OCI-LY3 (cell line): ENCODE measurements at regions not wholly inside any gene's neighbourhood (a gene's known extent, or its start where the extent isn't known, plus 50 kb on each side); places are given as distances from the start of the nearest gene placed in this dataset.

Experiments used
- H2AFZ ChIP-seq: fragments of 200-600, 300-600 bp; shearing (Covaris generic); 2 replicates; pipeline ENCODE4 v1.6.0; 2014; ENCODE audit warnings: antibody characterized with exemption, low read depth, low read length
- H3K27ac ChIP-seq: fragments of 200-600, 300-600 bp; sonication (generic); 2 replicates; pipeline ENCODE4 v1.5.1; 2014; ENCODE audit warnings: mild to moderate bottlenecking, low read length, moderate library complexity, mixed read lengths
- H3K27me3 ChIP-seq: fragments of 200-600, 300-600 bp; sonication (generic); 2 replicates; pipeline ENCODE4 v1.6.1; 2014; ENCODE audit warnings: low read depth, low read length, mixed read lengths
- H3K36me3 ChIP-seq: fragments of 200-600, 300-600 bp; sonication (generic); replicated peaks from 2 replicates; pipeline ENCODE3; 2014; ENCODE audit warnings: low read depth, low read length, mixed read lengths
- H3K4me1 ChIP-seq: fragments of 300-600, 200-600 bp; sonication (generic); 2 replicates; pipeline ENCODE4 v1.6.1; 2014; ENCODE audit warnings: low read length, mixed read lengths
- H3K4me2 ChIP-seq: fragments of 200-600, 300-600 bp; sonication (generic); 2 replicates; pipeline ENCODE4 v1.6.1; 2014; ENCODE audit warnings: low read length, mixed read lengths
- H3K4me3 ChIP-seq: fragments of 300-600, 200-600 bp; sonication (generic); 2 replicates; pipeline ENCODE4 v1.5.1; 2014; ENCODE audit warnings: antibody characterized with exemption, mild to moderate bottlenecking, low read length, moderate library complexity
- H3K79me2 ChIP-seq: fragments of 300-600, 200-600 bp; shearing (Covaris generic); 2 replicates; pipeline ENCODE4 v1.6.1; 2014; ENCODE audit warnings: mild to moderate bottlenecking, low read length, mixed read lengths
- H3K9ac ChIP-seq: fragments of 300-600, 200-600 bp; shearing (Covaris generic); 2 replicates; pipeline ENCODE4 v1.6.0; 2014; ENCODE audit warnings: mild to moderate bottlenecking, low read length, moderate library complexity
- H3K9me3 ChIP-seq: fragments of 200-600, 300-600 bp; shearing (Covaris generic); 2 replicates; pipeline ENCODE4 v1.6.1; 2014; ENCODE audit warnings: low read length, mixed read lengths; ENCODE audit not compliant: insufficient read depth
- H4K20me1 ChIP-seq: fragments of 200-600, 300-600 bp; sonication (generic); 2 replicates; pipeline ENCODE4 v1.6.1; 2016; ENCODE audit warnings: low read length, mixed read lengths; ENCODE audit not compliant: insufficient read depth
- CTCF ChIP-seq: fragments of 200-600, 300-600 bp; sonication (generic); IDR thresholded peaks from 2 replicates; pipeline ENCODE4 v1.5.1; 2014; ENCODE audit warnings: antibody characterized with exemption, low read length, low read depth
- EZH2phosphoT487 ChIP-seq: fragments of 200-600 bp; shearing (Covaris generic); IDR thresholded peaks from 2 replicates; pipeline ENCODE4 v1.6.1; 2018; ENCODE audit warnings: antibody characterized with exemption, mixed run types, low read depth

DNA sequence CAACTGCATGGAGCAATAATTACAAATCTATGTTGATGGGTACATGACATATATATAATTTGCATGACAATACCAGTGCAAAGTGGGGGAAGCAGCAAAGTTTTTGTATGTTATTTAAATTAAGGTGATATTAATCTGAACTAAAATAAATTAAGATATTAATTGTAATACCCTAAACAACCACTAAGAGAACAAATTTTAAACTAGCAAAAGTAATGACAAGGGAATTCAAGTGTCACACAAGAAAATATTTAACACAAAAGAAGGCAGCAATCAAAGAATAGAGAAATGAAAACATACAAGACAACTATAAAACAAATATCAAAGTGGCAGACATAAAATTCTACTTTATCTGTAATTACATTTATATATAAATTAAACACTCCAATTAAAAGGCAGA lies 2003.4 kb downstream of the MAT2B start:
- Histone ChIP-seq H3K9me3 (peaks cover 5% of the 10 kb centered on the region; the same call in 1 of the 2 replicates), H4K20me1 (no peaks in the 10 kb centered on the region), H3K27me3 (no peaks in the 10 kb centered on the region), H2AFZ (no peak overlapping the region), H3K79me2 (no peaks in the 10 kb centered on the region), H3K9ac (no peak overlapping the region), H3K4me1 (no peaks in the 10 kb centered on the region), H3K36me3 (no peaks in the 10 kb centered on the region), H3K27ac (no peak overlapping the region), H3K4me2 (no peak overlapping the region), H3K4me3 (no peak overlapping the region)
- TF ChIP-seq CTCF = no peak
- TF ChIP-seq EZH2phosphoT487 = no peak

DNA sequence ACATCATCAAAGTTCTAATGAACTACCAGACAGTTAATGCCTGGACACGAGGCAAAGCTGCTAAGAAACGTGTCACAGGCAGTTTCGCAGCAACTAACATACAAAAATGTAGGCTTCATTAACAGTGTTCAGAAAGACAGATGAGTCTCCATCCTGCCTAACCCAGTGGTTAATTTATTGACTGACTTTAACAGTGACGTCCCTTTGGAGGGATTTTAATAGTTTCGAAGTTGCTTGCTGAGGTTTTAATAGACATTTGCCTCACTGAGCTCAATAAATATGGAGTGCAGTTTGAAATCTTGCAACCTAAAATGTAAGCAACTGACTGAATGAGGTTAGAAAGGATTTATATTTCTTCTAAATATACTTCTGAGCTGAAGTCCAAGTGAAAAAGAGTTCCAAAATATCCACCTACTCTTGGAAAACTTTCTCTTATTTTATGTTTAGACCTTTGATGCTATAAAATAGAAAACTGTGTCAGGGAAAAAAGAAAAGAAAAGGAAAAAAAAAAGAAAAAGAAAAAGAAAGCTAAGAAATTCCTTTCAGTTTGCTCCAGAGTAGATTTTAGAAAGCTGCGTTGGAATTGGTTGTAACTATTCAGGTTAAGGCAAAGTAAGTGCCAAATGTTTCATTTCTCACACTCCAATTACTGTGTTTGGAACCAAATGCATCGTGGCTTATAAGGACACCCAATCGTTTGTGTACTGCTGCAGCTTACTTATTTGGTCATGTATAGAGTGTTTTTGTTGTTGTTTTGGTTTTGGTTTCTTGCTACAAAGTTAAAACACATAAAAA lies 2016.6 kb downstream of the MAT2B start:
- H3K4me3 ChIP-seq = no peak overlapping the region
- no peaks in the 10 kb centered on the region for H3K4me1 ChIP-seq
- no peaks in the 10 kb centered on the region for H3K79me2 ChIP-seq
- no peaks in the 10 kb centered on the region for H3K27me3 ChIP-seq
- H3K36me3 ChIP-seq = no peaks in the 10 kb centered on the region
- no peak overlapping the region for H3K4me2 ChIP-seq
- no peaks in the 10 kb centered on the region for H4K20me1 ChIP-seq
- TF ChIP-seq EZH2phosphoT487 = no peak
- no peak for TF ChIP-seq CTCF
- H3K27ac ChIP-seq = no peak overlapping the region
- no peaks in the 10 kb centered on the region for H3K9me3 ChIP-seq
- no peak overlapping the region for H3K9ac ChIP-seq
- H2AFZ ChIP-seq = no peak overlapping the region

DNA sequence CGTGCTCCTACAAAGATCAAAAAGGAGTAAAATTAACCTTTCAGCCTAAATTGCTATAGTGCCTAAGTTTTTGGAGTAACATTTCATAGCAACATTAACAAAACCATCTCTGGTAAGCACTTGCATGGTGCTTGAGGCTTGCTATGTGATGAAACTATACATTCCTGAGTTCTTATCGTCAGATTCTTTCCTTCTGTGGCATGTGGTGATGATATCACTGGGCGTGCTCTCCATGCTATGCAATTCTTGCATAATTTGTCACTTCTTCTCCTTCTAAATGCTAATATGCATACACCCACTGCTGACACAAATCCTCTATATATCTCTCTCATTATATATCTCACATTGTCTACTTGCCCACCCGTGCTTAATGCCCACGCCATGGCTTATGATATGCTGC lies 2019.9 kb downstream of the MAT2B start:
- Histone ChIP-seq H3K27ac (no peak overlapping the region), H3K9me3 (no peaks in the 10 kb centered on the region), H3K27me3 (no peaks in the 10 kb centered on the region), H3K4me2 (no peak overlapping the region), H3K36me3 (no peaks in the 10 kb centered on the region), H3K79me2 (no peaks in the 10 kb centered on the region), H3K4me3 (no peak overlapping the region), H3K4me1 (no peaks in the 10 kb centered on the region), H2AFZ (no peak overlapping the region), H3K9ac (no peak overlapping the region), H4K20me1 (no peaks in the 10 kb centered on the region)
- TF ChIP-seq CTCF (no peak), EZH2phosphoT487 (no peak)

DNA sequence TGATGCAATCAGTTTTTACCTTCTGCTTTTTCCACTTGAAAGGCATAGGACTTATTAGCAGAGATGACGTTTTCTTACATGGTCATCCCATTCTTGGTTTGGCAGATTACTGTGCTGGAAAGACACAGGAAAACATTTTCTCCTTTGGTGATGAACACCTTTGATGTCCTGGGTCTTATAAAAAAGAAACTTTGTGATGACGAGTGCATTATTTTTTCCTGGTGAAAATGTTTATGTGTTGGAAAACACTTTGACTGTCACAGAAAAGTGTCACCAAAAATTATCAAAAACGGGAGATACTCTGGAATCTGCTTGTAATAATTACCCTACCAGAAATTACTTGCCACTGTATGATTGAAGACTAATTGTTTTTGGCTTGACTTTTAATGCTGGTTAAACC lies 2020.9 kb downstream of the MAT2B start:
- H3K79me2 ChIP-seq = no peaks in the 10 kb centered on the region
- no peaks in the 10 kb centered on the region for H4K20me1 ChIP-seq

More for the DNA sequence above, 2020.9 kb downstream of the MAT2B start:
- Histone ChIP-seq H3K9me3 (no peaks in the 10 kb centered on the region), H3K4me3 (no peak overlapping the region), H3K27ac (no peak overlapping the region), H3K4me1 (no peaks in the 10 kb centered on the region), H2AFZ (no peak overlapping the region), H3K27me3 (no peaks in the 10 kb centered on the region), H3K9ac (no peak overlapping the region), H3K4me2 (no peak overlapping the region), H3K36me3 (no peaks in the 10 kb centered on the region)
- TF ChIP-seq EZH2phosphoT487 = no peak
- TF ChIP-seq CTCF = no peak
